ENCODE measurements at regions not wholly inside any gene's neighbourhood (a gene's known extent, or its start where the extent isn't known, plus 50 kb on each side); places are given as distances from the start of the nearest gene placed in this dataset.

GRCh38 chr14:104237651-104238423 is 99.5 kb downstream of the KIF26A start:
- DNase-seq = peak in 1 of 2 donors; percentile 7
- peaks cover 0 to 10% of the 10 kb centered on the region in 2 donors for H3K9me3 Mint-ChIP-seq
- Histone ChIP-seq H3K4me3 (ENCODE audit: low read length) (no peak overlapping the region), H3K27me3 (ENCODE audit: control insufficient read depth, insufficient read depth, low read length) (no peaks in the 10 kb centered on the region), H3K4me1 (ENCODE audit: control insufficient read depth, insufficient read depth, low read length) (no peaks in the 10 kb centered on the region), H3K9me3 (ENCODE audit: control insufficient read depth, insufficient read depth, low read length) (peaks cover 10% of the 10 kb centered on the region), H3K27ac (ENCODE audit: low read length) (no peak overlapping the region), H3K36me3 (ENCODE audit: control insufficient read depth, insufficient read depth, low read length) (no peaks in the 10 kb centered on the region)
- no peak for TF ChIP-seq CTCF (IDR thresholded peaks at IDR 0.05)
- no peaks in the 10 kb centered on the region for H3K36me3 Mint-ChIP-seq
- no peak overlapping the region for H3K4me3 Mint-ChIP-seq
- H3K4me1 Mint-ChIP-seq = peaks cover 0 to 5% of the 10 kb centered on the region in 2 donors
- 66% methylated on average over 24 of the region's 24 CpGs for WGBS (ENCODE audit: insufficient coverage)
- H3K27me3 Mint-ChIP-seq (ENCODE audit: low read depth in 2 of 2) = peaks cover 0 to 11% of the 10 kb centered on the region in 2 donors
- intact Hi-C loops (cut with micrococcal nuclease) = no loop called here
- ATAC-seq = no peak
- H3K27ac Mint-ChIP-seq = no peak overlapping the region

- Histone ChIP-seq H3K4me3 (ENCODE audit: low read length) (no peak overlapping the region), H3K36me3 (ENCODE audit: control insufficient read depth, insufficient read depth, low read length) (no peaks in the 10 kb centered on the region), H3K4me1 (ENCODE audit: control insufficient read depth, insufficient read depth, low read length) (no peaks in the 10 kb centered on the region), H3K9me3 (ENCODE audit: control insufficient read depth, insufficient read depth, low read length) (peaks cover 10% of the 10 kb centered on the region), H3K27ac (ENCODE audit: low read length) (no peak overlapping the region), H3K27me3 (ENCODE audit: control insufficient read depth, insufficient read depth, low read length) (no peaks in the 10 kb centered on the region)
- Mint-ChIP-seq H3K27me3 (ENCODE audit: low read depth in 2 of 2) (peaks cover 0 to 11% of the 10 kb centered on the region in 2 donors), H3K9me3 (peaks cover 0 to 6% of the 10 kb centered on the region in 2 donors), H3K27ac (no peak overlapping the region), H3K4me1 (peaks cover 0 to 5% of the 10 kb centered on the region in 2 donors), H3K4me3 (no peak overlapping the region), H3K36me3 (no peaks in the 10 kb centered on the region)
- TF ChIP-seq CTCF (IDR thresholded peaks at IDR 0.05) = no peak
- intact Hi-C loops (cut with micrococcal nuclease) = no loop called here
- DNase-seq = no peak
- 76% methylated on average over 21 of the region's 21 CpGs for WGBS (ENCODE audit: insufficient coverage)
- ATAC-seq = no peak
Measured at GRCh38 chr14:104238424-104239184, 100.2 kb downstream of the KIF26A start.

- Mint-ChIP-seq H3K9me3 (peaks cover 0 to 4% of the 10 kb centered on the region in 2 donors), H3K27ac (no peak overlapping the region), H3K4me3 (no peak overlapping the region), H3K27me3 (ENCODE audit: low read depth in 2 of 2) (peaks cover 0 to 11% of the 10 kb centered on the region in 2 donors), H3K4me1 (peaks cover 0 to 5% of the 10 kb centered on the region in 2 donors), H3K36me3 (no peaks in the 10 kb centered on the region)
- Histone ChIP-seq H3K36me3 (ENCODE audit: control insufficient read depth, insufficient read depth, low read length) (no peaks in the 10 kb centered on the region), H3K27me3 (ENCODE audit: control insufficient read depth, insufficient read depth, low read length) (no peaks in the 10 kb centered on the region), H3K27ac (ENCODE audit: low read length) (no peak overlapping the region), H3K4me3 (ENCODE audit: low read length) (no peak overlapping the region), H3K4me1 (ENCODE audit: control insufficient read depth, insufficient read depth, low read length) (no peaks in the 10 kb centered on the region), H3K9me3 (ENCODE audit: control insufficient read depth, insufficient read depth, low read length) (peaks cover 6% of the 10 kb centered on the region)
- WGBS (ENCODE audit: insufficient coverage) = 66% methylated on average over 7 of the region's 8 CpGs
- no peak for TF ChIP-seq CTCF (IDR thresholded peaks at IDR 0.05)
- no peak for ATAC-seq
- intact Hi-C loops (cut with micrococcal nuclease) = no loop called here
- DNase-seq = no peak
Measured at GRCh38 chr14:104239185-104239775, 100.9 kb downstream of the KIF26A start.
